ENCODE measurements at regions not wholly inside any gene's neighbourhood (a gene's known extent, or its start where the extent isn't known, plus 50 kb on each side); places are given as distances from the start of the nearest gene placed in this dataset.
A peak's percentile ranks its signal among the peaks of the same experiment; 100 is the strongest.

DNA sequence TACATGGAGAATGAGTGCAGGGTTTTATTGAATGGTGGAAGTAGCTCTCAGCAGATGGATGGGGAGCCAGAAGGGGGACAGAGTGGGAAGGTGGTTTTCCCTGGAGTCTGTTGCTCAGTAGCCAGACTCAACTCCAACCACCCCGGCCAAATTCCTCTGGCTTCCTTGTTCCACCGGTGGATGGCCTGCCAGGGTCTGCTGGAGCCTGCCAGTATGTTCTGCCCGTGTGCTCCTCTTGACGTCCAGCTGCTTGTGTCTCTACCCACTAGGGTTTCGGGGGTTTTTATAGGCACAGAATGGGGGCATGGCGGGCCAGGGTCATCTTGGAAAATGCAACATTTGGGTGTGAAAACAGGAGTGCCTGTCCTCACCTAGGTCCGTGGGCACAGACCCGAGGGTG is 51.4 kb upstream of the KLF9 start:
- TF ChIP-seq EZH2phosphoT487 (IDR thresholded peaks at IDR 0.05; ENCODE audit: borderline replicate concordance) (no peak), CTCF (conservative IDR thresholded peaks at IDR 0.05; ENCODE audit: low read length) (no peak)
- Histone ChIP-seq H4K20me1 (ENCODE audit: insufficient read depth, low read length, poor library complexity, severe bottlenecking) (no peaks in the 10 kb centered on the region), H3K79me2 (ENCODE audit: insufficient read depth, low read length) (no peaks in the 10 kb centered on the region), H3K36me3 (ENCODE audit: insufficient read depth, low read length) (no peaks in the 10 kb centered on the region), H3K9me3 (ENCODE audit: insufficient read depth, low read depth, low read length) (no peaks in the 10 kb centered on the region), H2AFZ (ENCODE audit: low read length) (no peak overlapping the region), H3K9ac (ENCODE audit: low read depth, low read length, poor library complexity, severe bottlenecking) (no peak overlapping the region), H3K4me1 (ENCODE audit: insufficient read depth, low read length, poor library complexity, severe bottlenecking) (no peaks in the 10 kb centered on the region), H3K4me3 (ENCODE audit: low read length, poor library complexity, severe bottlenecking) (no peak overlapping the region), H3K4me2 (ENCODE audit: low read depth, low read length, poor library complexity, severe bottlenecking) (no peak overlapping the region), H3K27me3 (ENCODE audit: insufficient read depth, low read length, poor library complexity, severe bottlenecking) (no peaks in the 10 kb centered on the region), H3F3A (ENCODE audit: low read depth) (no peaks in the 10 kb centered on the region), H3K9me2 (replicated peaks; ENCODE audit: low read depth, low read length) (no peaks in the 10 kb centered on the region)

DNA sequence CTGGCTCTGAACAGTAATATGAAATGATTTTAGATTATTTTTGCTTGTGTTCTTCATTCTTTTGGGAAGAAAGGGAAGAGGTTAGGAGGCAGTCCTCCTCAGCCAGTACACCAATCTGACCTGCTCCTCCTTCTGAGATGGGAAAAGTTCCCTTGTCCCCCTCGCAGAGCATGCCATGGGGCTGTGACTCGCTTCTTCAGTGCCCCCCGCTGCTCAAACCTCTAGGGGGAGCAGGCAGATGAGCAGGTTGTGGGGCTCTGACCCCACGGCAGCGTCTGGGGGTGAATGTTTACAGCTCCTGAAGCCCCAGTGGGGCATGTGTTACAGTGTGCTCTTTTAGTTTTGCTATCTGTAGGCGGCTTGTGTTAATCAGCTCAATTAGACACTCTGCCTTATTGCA is 50.9 kb upstream of the KLF9 start:
- Histone ChIP-seq H3K27me3 (ENCODE audit: insufficient read depth, low read length, poor library complexity, severe bottlenecking) (no peaks in the 10 kb centered on the region), H3K79me2 (ENCODE audit: insufficient read depth, low read length) (no peaks in the 10 kb centered on the region), H3K9me2 (replicated peaks; ENCODE audit: low read depth, low read length) (no peaks in the 10 kb centered on the region), H3F3A (ENCODE audit: low read depth) (no peaks in the 10 kb centered on the region), H3K36me3 (ENCODE audit: insufficient read depth, low read length) (no peaks in the 10 kb centered on the region), H3K4me1 (ENCODE audit: insufficient read depth, low read length, poor library complexity, severe bottlenecking) (no peaks in the 10 kb centered on the region), H3K4me3 (ENCODE audit: low read length, poor library complexity, severe bottlenecking) (no peak overlapping the region), H3K9ac (ENCODE audit: low read depth, low read length, poor library complexity, severe bottlenecking) (no peak overlapping the region), H2AFZ (ENCODE audit: low read length) (no peak overlapping the region), H3K4me2 (ENCODE audit: low read depth, low read length, poor library complexity, severe bottlenecking) (no peak overlapping the region), H4K20me1 (ENCODE audit: insufficient read depth, low read length, poor library complexity, severe bottlenecking) (no peaks in the 10 kb centered on the region), H3K9me3 (ENCODE audit: insufficient read depth, low read depth, low read length) (no peaks in the 10 kb centered on the region)
- TF ChIP-seq CTCF (conservative IDR thresholded peaks at IDR 0.05; ENCODE audit: low read length) (0 out of 2 replicates have a peak, but pooled peaks have one; percentile 14), EZH2phosphoT487 (IDR thresholded peaks at IDR 0.05; ENCODE audit: borderline replicate concordance) (no peak)
